H1 (cell line): ENCODE measurements at regions not wholly inside any gene's neighbourhood (a gene's known extent, or its start where the extent isn't known, plus 50 kb on each side); places are given as distances from the start of the nearest gene placed in this dataset.
A peak's percentile ranks its signal among the peaks of the same experiment; 100 is the strongest.

Experiments
- CTCF ChIA-PET: fragments of 300-600 bp; sonication (Branson Sonifier 250); formaldehyde crosslinking; loops from one replicate; lab custom pipeline; 2021; ENCODE audit not compliant: partially characterized antibody; lab: Charles Lee
- POLR2A ChIA-PET: fragments of 300-600 bp; sonication (Branson Sonifier 250); formaldehyde crosslinking; loops from one replicate; lab custom pipeline; 2021; ENCODE audit warnings: inconsistent platforms; ENCODE audit not compliant: partially characterized antibody; lab: Charles Lee
- DNase-seq, 2 experiments: peaks; one replicate each; pipeline versions ENCODE4 v3.0.0 to v3.0.0-alpha.2; 2010 to 2022; ENCODE audit warnings: low spot score in 2 of 2, low read depth in 1 of 2, mixed read lengths in 1 of 2
- FAIRE-seq: peaks from 2 replicates; lab custom pipeline; 2011; peaks lifted over from hg19 to GRCh38; lab: Jason Lieb, UNC
- H2AFZ ChIP-seq: 2 replicates; pipeline ENCODE4 v1.8.1; 2012; ENCODE audit warnings: low read length, inconsistent platforms
- H2AK5ac ChIP-seq: 2 replicates; pipeline ENCODE4 v1.6.1; 2013; ENCODE audit warnings: low read depth, low read length
- H2BK120ac ChIP-seq: replicated peaks from 2 replicates; pipeline ENCODE3; 2013; ENCODE audit warnings: low read depth, low read length, inconsistent platforms
- H2BK12ac ChIP-seq: 2 replicates; pipeline ENCODE4 v1.6.1; 2013; ENCODE audit warnings: low read depth, low read length
- H2BK15ac ChIP-seq: 2 replicates; pipeline ENCODE4 v1.6.1; 2013; ENCODE audit warnings: low read length
- H2BK20ac ChIP-seq: 2 replicates; pipeline ENCODE4 v1.6.1; 2013; ENCODE audit warnings: low read length
- H2BK5ac ChIP-seq: 2 replicates; pipeline ENCODE4 v1.6.1; 2013; ENCODE audit warnings: low read depth, low read length
- H3K14ac ChIP-seq: 2 replicates; pipeline ENCODE4 v1.6.1; 2013; ENCODE audit warnings: inconsistent platforms; ENCODE audit not compliant: insufficient read length
- H3K18ac ChIP-seq: 2 replicates; pipeline ENCODE4 v1.6.1; 2013; ENCODE audit warnings: low read length; ENCODE audit errors: extremely low read depth
- H3K23ac ChIP-seq: 2 replicates; pipeline ENCODE4 v1.6.1; 2013; ENCODE audit warnings: inconsistent platforms; ENCODE audit not compliant: insufficient read length
- H3K23me2 ChIP-seq: 2 replicates; pipeline ENCODE4 v1.6.1; 2013; ENCODE audit warnings: low read depth, low read length
- H3K27ac ChIP-seq: 2 replicates; pipeline ENCODE4 v1.6.1; 2011; ENCODE audit warnings: low read depth, low read length, inconsistent platforms
- H3K27me3 ChIP-seq, 4 experiments: replicated peaks in 1 of 4; 1 replicate in 1 of 4; 2 replicates in 3 of 4; pipeline versions ENCODE4 v1.6.1 to v1.8.1; 2011 to 2013; ENCODE audit warnings: low read length in 3 of 4, mild to moderate bottlenecking in 3 of 4, inconsistent platforms in 2 of 4, mixed read lengths in 2 of 4, moderate library complexity in 1 of 4; ENCODE audit not compliant: control insufficient read depth in 3 of 4, insufficient read depth in 3 of 4; ENCODE audit errors: extremely low read depth in 1 of 4
- H3K36me3 ChIP-seq, 4 experiments: 2 replicates each; pipeline versions ENCODE4 v1.6.1 to v1.8.1; 2011 to 2013; ENCODE audit warnings: mild to moderate bottlenecking in 4 of 4, low read length in 3 of 4, moderate library complexity in 2 of 4, control low read depth in 1 of 4, inconsistent platforms in 1 of 4; ENCODE audit not compliant: insufficient read depth in 4 of 4, control insufficient read depth in 2 of 4
- H3K4ac ChIP-seq: replicated peaks from 2 replicates; pipeline ENCODE3; 2013; ENCODE audit warnings: low read length, low read depth, mixed read lengths, inconsistent platforms; ENCODE audit not compliant: insufficient read length
- H3K4me1 ChIP-seq, 4 experiments: replicated peaks in 1 of 4; 1 replicate in 1 of 4; 2 replicates in 3 of 4; pipeline versions ENCODE4 v1.6.1 to v1.8.1; 2011 to 2013; ENCODE audit warnings: low read length in 3 of 4, inconsistent platforms in 2 of 4, mixed read lengths in 1 of 4; ENCODE audit not compliant: insufficient read depth in 4 of 4, control insufficient read depth in 3 of 4
- H3K4me2 ChIP-seq, 2 experiments: 2 replicates each; pipeline versions ENCODE4 v1.6.1 to v1.8.1; 2011 to 2013; ENCODE audit warnings: low read depth in 2 of 2, low read length in 2 of 2, control low read depth in 1 of 2, inconsistent platforms in 1 of 2, mild to moderate bottlenecking in 1 of 2; ENCODE audit not compliant: insufficient read depth in 1 of 2
- H3K4me3 ChIP-seq, 4 experiments: fragments of 200-600, 300-600 bp in 1 of 4; sonication (generic), shearing (Covaris generic), sonication (Bioruptor Twin) in 1 of 4; 2 replicates each; pipeline versions ENCODE4 v1.5.1 to v1.8.1; 2011 to 2016; ENCODE audit warnings: low read length in 4 of 4, low read depth in 3 of 4, control low read depth in 2 of 4, inconsistent platforms in 2 of 4, mild to moderate bottlenecking in 2 of 4, mixed read lengths in 1 of 4, moderate library complexity in 1 of 4; ENCODE audit not compliant: insufficient read depth in 2 of 4; ENCODE audit errors: extremely low read depth in 1 of 4
- H3K56ac ChIP-seq: replicated peaks from 2 replicates; pipeline ENCODE3; 2013; ENCODE audit warnings: low read depth, mild to moderate bottlenecking, mixed read lengths, low read length, inconsistent platforms; ENCODE audit not compliant: insufficient read length
- H3K79me1 ChIP-seq: 2 replicates; pipeline ENCODE4 v1.6.1; 2013; ENCODE audit warnings: low read depth, low read length, control low read depth
- H3K79me2 ChIP-seq, 2 experiments: 2 replicates each; pipeline versions ENCODE4 v1.6.1 to v1.8.1; 2012 to 2013; ENCODE audit warnings: low read length in 2 of 2, mild to moderate bottlenecking in 2 of 2, inconsistent platforms in 1 of 2; ENCODE audit not compliant: insufficient read depth in 2 of 2, control insufficient read depth in 1 of 2
- H3K9ac ChIP-seq, 4 experiments: replicated peaks in 1 of 4; 1 replicate in 1 of 4; 2 replicates in 3 of 4; pipeline versions ENCODE4 v1.6.1 to v1.8.1; 2011 to 2013; ENCODE audit warnings: low read depth in 3 of 4, low read length in 3 of 4, control low read depth in 2 of 4, mild to moderate bottlenecking in 2 of 4, moderate library complexity in 2 of 4, inconsistent platforms in 1 of 4; ENCODE audit errors: extremely low read depth in 1 of 4
- H3K9me3 ChIP-seq, 2 experiments: 2 replicates each; pipeline versions ENCODE4 v1.6.1 to v1.8.1; 2012 to 2013; ENCODE audit warnings: mild to moderate bottlenecking in 2 of 2, moderate library complexity in 2 of 2, control low read depth in 1 of 2, inconsistent platforms in 1 of 2, low read depth in 1 of 2, low read length in 1 of 2, mixed read lengths in 1 of 2; ENCODE audit not compliant: insufficient read depth in 2 of 2
- H4K20me1 ChIP-seq, 2 experiments: replicated peaks in 1 of 2; 2 replicates each; pipeline versions ENCODE3 to v1.8.1; 2011 to 2013; ENCODE audit warnings: inconsistent platforms in 2 of 2, low read length in 2 of 2, mild to moderate bottlenecking in 1 of 2; ENCODE audit not compliant: insufficient read depth in 2 of 2, control insufficient read depth in 1 of 2
- H4K5ac ChIP-seq: 2 replicates; pipeline ENCODE4 v1.6.1; 2013; ENCODE audit warnings: low read length, low read depth, mixed read lengths, inconsistent platforms; ENCODE audit not compliant: insufficient read length
- H4K8ac ChIP-seq: 2 replicates; pipeline ENCODE4 v1.8.0; 2013; ENCODE audit warnings: mild to moderate bottlenecking, moderate library complexity, low read length, inconsistent platforms; ENCODE audit not compliant: insufficient read depth; ENCODE audit errors: extremely low read depth
- H4K91ac ChIP-seq: replicated peaks from 2 replicates; pipeline ENCODE3; 2013; ENCODE audit warnings: low read length, mixed read lengths, inconsistent platforms; ENCODE audit not compliant: insufficient read length
- CEBPB ChIP-seq: IDR thresholded peaks from 2 replicates; pipeline ENCODE4 v1.6.1; 2012; ENCODE audit warnings: low read depth, low read length
- WGBS, 2 experiments: shearing (Covaris generic) in 1 of 2; methylation state at CpG; one replicate each; pipeline versions ENCODE4 v1.1.6 to v1.1.7; 2013 to 2015; ENCODE audit warnings: low lambda C conversion rate in 2 of 2, mixed read lengths in 2 of 2, inconsistent platforms in 1 of 2, low coverage in 1 of 2, missing lambda C conversion rate in 1 of 2; ENCODE audit not compliant: insufficient replicate concordance in 2 of 2, insufficient coverage in 1 of 2, insufficient read length in 1 of 2; ENCODE audit errors: extremely low coverage in 1 of 2, missing lambda C conversion rate in 1 of 2; 5-methylcytosine and 5-hydroxymethylcytosine counted together
- TF ChIP-seq, protein P1 (sequence below): IDR thresholded peaks from 2 replicates; pipeline ENCODE4 v1.6.1; 2012; ENCODE audit warnings: inconsistent platforms

DNA sequence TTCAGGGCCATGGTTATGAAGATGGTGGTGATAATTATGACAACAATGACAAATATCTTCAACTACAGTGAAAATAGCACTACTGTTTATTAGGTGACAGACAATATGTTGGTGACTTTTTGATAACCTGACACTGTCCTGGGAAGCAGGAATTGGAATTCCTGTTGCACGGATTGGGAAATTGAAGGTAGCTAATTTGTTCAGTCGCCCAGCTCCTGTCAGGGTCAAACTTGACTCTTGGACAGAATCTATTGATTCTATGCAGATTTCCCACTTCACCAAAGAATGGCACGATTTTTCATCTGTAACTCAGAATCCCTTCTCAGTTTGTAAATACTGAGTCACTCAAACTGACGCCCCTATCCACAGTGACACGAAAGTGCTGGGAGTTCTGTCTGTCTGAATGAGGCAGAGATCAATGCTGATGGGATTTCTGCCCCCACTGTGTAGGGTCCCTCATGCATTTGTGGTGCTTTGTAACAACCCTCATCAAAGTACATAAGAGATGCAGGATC is 779.5 kb upstream of the ID2 start:
- H2BK12ac ChIP-seq, result no peak overlapping the region
- CTCF ChIA-PET, result no interaction called here
- no peak for TF ChIP-seq CEBPB
- TF ChIP-seq, protein P1, sequence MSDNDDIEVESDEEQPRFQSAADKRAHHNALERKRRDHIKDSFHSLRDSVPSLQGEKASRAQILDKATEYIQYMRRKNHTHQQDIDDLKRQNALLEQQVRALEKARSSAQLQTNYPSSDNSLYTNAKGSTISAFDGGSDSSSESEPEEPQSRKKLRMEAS, result no peak

More for the DNA sequence above, 779.5 kb upstream of the ID2 start:
- Histone ChIP-seq H3K9ac (no peak overlapping the region), H3K4me3 (no peak overlapping the region), H3K27me3 (no peaks in the 10 kb centered on the region; a peak in 1 of 7 replicates), H4K20me1 (no peaks in the 10 kb centered on the region), H2BK15ac (no peak overlapping the region), H2BK120ac (no peak overlapping the region), H4K91ac (no peak overlapping the region), H3K36me3 (peaks cover 0 to 4% (median 0%) of the 10 kb centered on the region in 4 experiments; a peak in 1 of 8 replicates), H3K4me2 (no peak overlapping the region), H2BK5ac (no peak overlapping the region), H2AFZ (no peak overlapping the region), H3K79me1 (no peaks in the 10 kb centered on the region), H4K8ac (no peak overlapping the region), H3K4ac (no peak overlapping the region), H3K14ac (no peak overlapping the region), H3K27ac (no peak overlapping the region), H3K18ac (no peak overlapping the region), H3K9me3 (peaks cover 0 to 5% of the 10 kb centered on the region in 2 experiments; a peak in 1 of 4 replicates), H3K23ac (no peak overlapping the region), H3K4me1 (peaks cover 3 to 20% (median 10%) of the 10 kb centered on the region in 4 experiments; a peak in 6 of 7 replicates), H3K79me2 (no peaks in the 10 kb centered on the region), H2BK20ac (peak overlapping the region; percentile 27; the same call in 1 of the 2 replicates), H4K5ac (no peak overlapping the region), H3K23me2 (no peaks in the 10 kb centered on the region), H2AK5ac (no peak overlapping the region), H3K56ac (no peak overlapping the region)
- no peak for DNase-seq
- POLR2A ChIA-PET, result interaction anchor here (1.0 kb wide), 1 partner anchor 9 kb away, joined by 3 read pairs; no protein-coding TSS in a partner anchor
- FAIRE-seq, result no peak
- 92% methylated on average over 5 of the region's 5 CpGs; no CpG with 5 or more reads in 1 of the 2 experiments for WGBS, 2 experiments
